Astrocyte of the cerebellum (primary cell): ENCODE measurements at regions not wholly inside any gene's neighbourhood (a gene's known extent, or its start where the extent isn't known, plus 50 kb on each side); places are given as distances from the start of the nearest gene placed in this dataset.

Experiments
- DNase-seq: peaks from one replicate; pipeline ENCODE4 v3.0.0-alpha.2; 2011; ENCODE audit warnings: low read depth
- H3K4me3 ChIP-seq: 2 replicates; pipeline ENCODE4 v1.5.1; 2011; ENCODE audit warnings: mild to moderate bottlenecking, low read depth, low read length, moderate library complexity
- in situ Hi-C: cut with HindIII; loops from 2 replicates; pipeline ENCODE4 v1.10.0; 2017; ENCODE audit warnings: low sequenced_read_pairs
- TF ChIP-seq, protein P1 (sequence below): IDR thresholded peaks from 2 replicates; pipeline ENCODE4 v1.5.1; 2012; ENCODE audit warnings: low read length, low read depth, moderate library complexity, mild to moderate bottlenecking; ENCODE audit errors: missing control alignments

DNA sequence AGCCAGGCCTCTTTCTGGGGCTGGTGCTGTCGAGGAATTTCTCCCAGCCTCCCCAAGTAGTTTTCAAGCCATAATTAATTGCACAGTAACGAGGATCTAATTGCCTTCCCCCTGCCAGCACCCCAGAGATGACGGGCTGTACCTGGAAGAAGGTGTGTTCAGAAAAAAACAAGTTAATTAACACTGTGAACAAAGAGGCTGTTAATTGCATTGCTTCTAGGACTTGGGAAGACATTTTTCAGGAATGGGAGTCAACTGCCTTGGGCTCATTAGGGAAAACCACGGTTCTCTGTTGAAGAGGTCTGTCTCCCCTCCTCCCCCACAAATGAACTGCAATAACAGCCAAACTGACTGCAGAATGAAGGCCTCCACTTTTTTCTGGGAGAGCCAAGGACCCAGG, 176.7 kb downstream of the CCT6B start:
- no peak overlapping the region for H3K4me3 ChIP-seq
- no peak for DNase-seq
- in situ Hi-C loops: no loop called here
- TF ChIP-seq, protein P1, sequence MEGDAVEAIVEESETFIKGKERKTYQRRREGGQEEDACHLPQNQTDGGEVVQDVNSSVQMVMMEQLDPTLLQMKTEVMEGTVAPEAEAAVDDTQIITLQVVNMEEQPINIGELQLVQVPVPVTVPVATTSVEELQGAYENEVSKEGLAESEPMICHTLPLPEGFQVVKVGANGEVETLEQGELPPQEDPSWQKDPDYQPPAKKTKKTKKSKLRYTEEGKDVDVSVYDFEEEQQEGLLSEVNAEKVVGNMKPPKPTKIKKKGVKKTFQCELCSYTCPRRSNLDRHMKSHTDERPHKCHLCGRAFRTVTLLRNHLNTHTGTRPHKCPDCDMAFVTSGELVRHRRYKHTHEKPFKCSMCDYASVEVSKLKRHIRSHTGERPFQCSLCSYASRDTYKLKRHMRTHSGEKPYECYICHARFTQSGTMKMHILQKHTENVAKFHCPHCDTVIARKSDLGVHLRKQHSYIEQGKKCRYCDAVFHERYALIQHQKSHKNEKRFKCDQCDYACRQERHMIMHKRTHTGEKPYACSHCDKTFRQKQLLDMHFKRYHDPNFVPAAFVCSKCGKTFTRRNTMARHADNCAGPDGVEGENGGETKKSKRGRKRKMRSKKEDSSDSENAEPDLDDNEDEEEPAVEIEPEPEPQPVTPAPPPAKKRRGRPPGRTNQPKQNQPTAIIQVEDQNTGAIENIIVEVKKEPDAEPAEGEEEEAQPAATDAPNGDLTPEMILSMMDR: no peak

DNA sequence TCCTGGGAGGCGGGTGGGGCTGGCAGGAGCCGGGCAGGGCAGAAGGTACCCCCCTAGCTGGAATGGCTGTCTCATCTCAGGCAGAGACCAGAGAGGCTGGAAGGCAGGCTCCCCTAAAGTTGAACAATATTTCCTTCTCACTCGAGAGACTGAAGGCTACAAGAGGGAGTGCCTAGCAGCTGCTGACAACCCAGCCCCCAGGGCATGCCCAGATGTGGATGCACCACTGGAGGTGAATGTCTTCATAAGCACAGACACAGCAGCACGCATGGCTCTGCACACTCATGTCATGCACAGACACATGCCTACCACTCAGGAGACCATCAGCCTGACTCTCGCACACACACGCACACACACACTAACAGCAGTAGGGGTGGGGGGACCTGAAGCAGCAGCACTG, 179.0 kb downstream of the CCT6B start:
- no peak for DNase-seq
- no peak overlapping the region for H3K4me3 ChIP-seq
- TF ChIP-seq, protein P1: no peak
- in situ Hi-C loops: no loop called here

DNA sequence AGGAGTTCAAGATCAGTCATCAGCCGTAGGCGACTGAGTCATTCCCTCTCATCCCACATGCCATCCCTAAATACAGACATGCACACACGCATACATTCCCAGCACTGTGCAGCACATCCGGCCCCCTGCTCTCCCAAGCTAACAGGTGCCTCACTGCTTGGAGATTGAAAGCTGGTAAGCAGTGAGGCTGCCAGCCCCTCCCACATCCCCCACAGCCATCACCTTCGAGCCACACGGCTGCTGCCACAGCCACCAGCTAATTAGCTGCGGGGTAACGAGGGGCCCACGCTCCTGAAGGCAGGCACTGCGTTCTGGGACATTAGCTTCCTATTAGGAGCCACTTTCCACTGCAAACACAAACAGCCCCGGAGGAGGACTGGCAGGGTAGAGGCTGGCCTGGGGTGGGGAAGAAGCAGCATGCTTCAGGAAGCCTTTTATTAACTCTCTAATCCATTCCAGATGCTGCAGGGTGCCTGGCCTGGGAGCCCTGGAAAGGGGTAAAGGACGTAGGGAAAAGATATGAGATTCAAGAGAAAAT, 179.6 kb downstream of the CCT6B start:
- H3K4me3 ChIP-seq: no peak overlapping the region
- in situ Hi-C loops: no loop called here
- no peak for DNase-seq
- TF ChIP-seq, protein P1: no peak

DNA sequence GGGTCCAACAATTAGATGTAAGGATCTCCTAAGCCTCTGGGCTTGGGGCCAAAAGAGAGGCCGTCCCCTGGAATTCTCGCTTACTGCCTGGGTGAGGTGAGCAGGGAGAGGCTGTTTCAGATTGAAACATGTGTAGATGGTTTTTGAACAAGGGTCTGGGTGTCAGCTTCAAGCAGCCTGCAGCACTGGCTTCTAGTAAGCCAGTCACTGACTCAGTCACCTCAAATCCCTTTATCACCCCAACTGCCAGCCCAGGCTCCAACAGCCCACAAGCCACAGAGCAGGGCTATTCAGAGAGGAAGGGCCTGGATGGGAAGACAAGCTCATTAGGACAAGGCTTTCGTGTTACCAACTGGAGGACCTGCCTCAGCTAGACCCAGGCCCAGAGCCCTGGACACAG, 180.2 kb downstream of the CCT6B start:
- DNase-seq: no peak
- in situ Hi-C loops: no loop called here
- TF ChIP-seq, protein P1: no peak
- H3K4me3 ChIP-seq: no peak overlapping the region

DNA sequence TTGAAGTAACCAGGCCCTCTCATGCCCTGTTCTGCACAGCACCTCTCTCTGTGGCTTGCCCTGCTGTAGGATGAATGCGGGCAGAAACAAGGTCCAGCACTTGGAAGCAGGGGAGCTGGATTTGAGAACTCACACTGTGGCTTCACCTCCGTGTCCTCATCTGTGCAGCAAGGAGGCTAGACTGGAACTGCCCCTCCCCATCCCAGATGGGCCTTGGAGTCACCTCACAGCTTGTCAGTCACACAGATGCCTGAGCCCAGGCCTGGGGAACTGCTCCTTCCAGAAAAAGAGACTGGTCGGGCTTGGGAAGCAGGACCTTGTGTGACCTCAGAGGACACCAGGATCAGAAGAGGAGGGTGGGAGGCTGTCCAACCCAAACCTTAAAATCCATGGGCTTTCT, 180.8 kb downstream of the CCT6B start:
- H3K4me3 ChIP-seq: no peak overlapping the region
- in situ Hi-C loops: no loop called here
- no peak for DNase-seq
- TF ChIP-seq, protein P1: no peak

DNA sequence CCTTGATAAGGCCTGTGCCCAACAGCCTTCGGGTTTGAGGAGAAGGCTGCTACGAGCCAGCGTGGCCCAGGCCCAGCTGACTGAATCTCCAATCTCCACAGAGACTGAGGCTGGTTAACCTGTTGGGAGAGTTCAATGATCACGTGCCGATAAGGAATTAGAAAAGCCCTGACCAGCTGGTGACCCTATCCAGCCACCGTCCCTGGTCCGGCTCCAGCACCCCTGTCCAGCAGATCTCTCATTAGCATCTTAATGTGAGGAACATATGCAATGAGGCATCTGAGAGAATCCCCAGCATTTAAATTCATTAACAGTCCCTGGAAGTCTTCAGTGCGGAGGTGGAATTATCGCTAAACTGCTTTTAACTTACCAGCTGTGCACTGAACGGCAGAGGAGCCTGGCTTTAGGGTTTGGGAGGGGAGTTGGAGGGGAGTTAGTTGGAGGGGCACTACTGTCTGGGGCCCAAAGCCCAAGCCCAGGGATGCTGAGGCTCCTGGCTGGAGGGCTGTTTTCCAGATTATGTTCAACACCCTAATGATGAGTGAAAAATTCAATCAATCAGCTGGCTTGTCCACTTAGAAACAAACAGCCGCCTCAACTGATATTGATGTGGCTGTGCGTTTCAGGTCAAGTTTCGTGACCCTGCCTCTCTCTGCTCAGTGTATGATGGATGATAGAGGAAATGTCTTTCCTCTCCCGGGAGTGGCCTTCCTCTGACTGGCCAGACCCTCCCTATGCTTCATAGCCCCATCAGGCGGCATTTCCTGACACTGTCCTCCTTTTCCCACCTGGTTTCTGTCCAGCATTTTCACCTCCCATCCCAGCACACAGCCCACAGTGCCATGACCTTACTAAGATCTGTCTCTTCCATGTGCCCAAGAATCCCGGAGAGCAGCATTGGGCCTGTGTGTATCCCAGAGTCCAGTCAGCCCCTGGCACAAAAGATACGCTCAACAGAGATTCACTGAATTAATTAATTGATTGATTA, 184.5 kb downstream of the CCT6B start:
- in situ Hi-C loops: no loop called here
- TF ChIP-seq, protein P1: no peak
- H3K4me3 ChIP-seq: no peak overlapping the region
- no peak for DNase-seq
